Neuronal stem cell (in vitro differentiated cells): ENCODE measurements at regions not wholly inside any gene's neighbourhood (a gene's known extent, or its start where the extent isn't known, plus 50 kb on each side); places are given as distances from the start of the nearest gene placed in this dataset.

Source experiments
- DNase-seq: peaks from one replicate; pipeline ENCODE4 v3.0.0-alpha.2; 2013; ENCODE audit warnings: low spot score
- H2AFZ ChIP-seq: one replicate; pipeline ENCODE4 v1.6.1; 2013; ENCODE audit warnings: mild to moderate bottlenecking, low read length, inconsistent platforms
- H2AK5ac ChIP-seq: 2 replicates; pipeline ENCODE4 v1.6.1; 2013; ENCODE audit warnings: low read depth, mild to moderate bottlenecking, inconsistent platforms, low read length, moderate library complexity, mixed read lengths
- H2BK120ac ChIP-seq: 2 replicates; pipeline ENCODE4 v1.6.1; 2013; ENCODE audit warnings: low read depth, mild to moderate bottlenecking, inconsistent platforms, low read length, moderate library complexity, mixed read lengths
- H2BK12ac ChIP-seq: one replicate; pipeline ENCODE4 v1.6.1; 2013; ENCODE audit warnings: low read length, inconsistent platforms
- H2BK15ac ChIP-seq: 2 replicates; pipeline ENCODE4 v1.6.1; 2013; ENCODE audit warnings: mild to moderate bottlenecking, low read length, inconsistent platforms, mixed read lengths
- H2BK5ac ChIP-seq: one replicate; pipeline ENCODE4 v1.6.1; 2013; ENCODE audit warnings: inconsistent platforms, mild to moderate bottlenecking, low read length, moderate library complexity
- H3K14ac ChIP-seq: one replicate; pipeline ENCODE4 v1.6.1; 2013; ENCODE audit warnings: low read length, inconsistent platforms
- H3K18ac ChIP-seq: 2 replicates; pipeline ENCODE4 v1.6.1; 2013; ENCODE audit warnings: low read length, inconsistent platforms
- H3K23ac ChIP-seq: 2 replicates; pipeline ENCODE4 v1.6.1; 2013; ENCODE audit warnings: low read depth, mild to moderate bottlenecking, mixed read lengths, low read length, inconsistent platforms; ENCODE audit not compliant: poor library complexity
- H3K27ac ChIP-seq: replicated peaks from 3 replicates; pipeline ENCODE4 v1.5.1; 2013; ENCODE audit warnings: low read length, inconsistent platforms
- H3K27me3 ChIP-seq, 3 experiments: 2 replicates each; pipeline ENCODE4 v1.6.1; 2013; ENCODE audit warnings: low read length in 3 of 3, mild to moderate bottlenecking in 2 of 3, inconsistent platforms in 1 of 3, low read depth in 1 of 3, mixed read lengths in 1 of 3, moderate library complexity in 1 of 3; ENCODE audit not compliant: control insufficient read depth in 3 of 3, insufficient read depth in 3 of 3
- H3K36me3 ChIP-seq, 2 donors: replicated peaks in 1 of 2; 2 replicates each; pipeline ENCODE4 v1.6.1; 2013; ENCODE audit warnings: low read length in 2 of 2; ENCODE audit not compliant: control insufficient read depth in 2 of 2, insufficient read depth in 2 of 2
- H3K4ac ChIP-seq: 2 replicates; pipeline ENCODE4 v1.6.1; 2013; ENCODE audit warnings: inconsistent platforms, mild to moderate bottlenecking, low read length, moderate library complexity
- H3K4me1 ChIP-seq, 2 donors: 1 replicate in 1 of 2; 2 replicates in 1 of 2; pipeline ENCODE4 v1.6.1; 2013; ENCODE audit warnings: low read length in 2 of 2, low read depth in 1 of 2; ENCODE audit not compliant: control insufficient read depth in 2 of 2, insufficient read depth in 1 of 2
- H3K4me2 ChIP-seq: one replicate; pipeline ENCODE4 v1.6.1; 2013; ENCODE audit warnings: mild to moderate bottlenecking, low read length, inconsistent platforms; ENCODE audit not compliant: insufficient read depth, poor library complexity, severe bottlenecking
- H3K4me3 ChIP-seq, 2 donors: 2 replicates each; pipeline ENCODE4 v1.5.1; 2013; ENCODE audit warnings: low read length in 2 of 2, mild to moderate bottlenecking in 2 of 2, inconsistent platforms in 1 of 2, moderate library complexity in 1 of 2
- H3K79me1 ChIP-seq: one replicate; pipeline ENCODE4 v1.6.1; 2013; ENCODE audit warnings: low read depth, mild to moderate bottlenecking, inconsistent platforms, low read length, moderate library complexity
- H3K9ac ChIP-seq: one replicate; pipeline ENCODE4 v1.6.1; 2013; ENCODE audit warnings: mild to moderate bottlenecking, low read depth, low read length, inconsistent platforms; ENCODE audit not compliant: poor library complexity
- H3K9me3 ChIP-seq, 2 donors: replicated peaks in 1 of 2; 2 replicates each; pipeline versions ENCODE3 to v1.6.1; 2013; ENCODE audit warnings: low read length in 2 of 2, mild to moderate bottlenecking in 2 of 2, inconsistent platforms in 1 of 2, low read depth in 1 of 2, mixed read lengths in 1 of 2, moderate library complexity in 1 of 2; ENCODE audit not compliant: control insufficient read depth in 2 of 2, insufficient read depth in 1 of 2
- H4K8ac ChIP-seq: one replicate; pipeline ENCODE4 v1.6.1; 2013; ENCODE audit warnings: low read depth, mild to moderate bottlenecking, inconsistent platforms, low read length, moderate library complexity
- H4K91ac ChIP-seq: one replicate; pipeline ENCODE4 v1.6.1; 2013; ENCODE audit warnings: low read length, low read depth, mild to moderate bottlenecking, inconsistent platforms; ENCODE audit not compliant: poor library complexity
- WGBS, 2 donors: extraction: QIAGEN DNeasy Blood & Tissue Kit; methylation state at CpG; one replicate each; pipeline ENCODE4 v1.1.7; 2013; ENCODE audit warnings: missing lambda C conversion rate in 2 of 2, mixed read lengths in 1 of 2; ENCODE audit not compliant: insufficient read length in 2 of 2, insufficient replicate concordance in 1 of 2; ENCODE audit errors: extremely low coverage in 2 of 2; 5-methylcytosine and 5-hydroxymethylcytosine counted together

DNA sequence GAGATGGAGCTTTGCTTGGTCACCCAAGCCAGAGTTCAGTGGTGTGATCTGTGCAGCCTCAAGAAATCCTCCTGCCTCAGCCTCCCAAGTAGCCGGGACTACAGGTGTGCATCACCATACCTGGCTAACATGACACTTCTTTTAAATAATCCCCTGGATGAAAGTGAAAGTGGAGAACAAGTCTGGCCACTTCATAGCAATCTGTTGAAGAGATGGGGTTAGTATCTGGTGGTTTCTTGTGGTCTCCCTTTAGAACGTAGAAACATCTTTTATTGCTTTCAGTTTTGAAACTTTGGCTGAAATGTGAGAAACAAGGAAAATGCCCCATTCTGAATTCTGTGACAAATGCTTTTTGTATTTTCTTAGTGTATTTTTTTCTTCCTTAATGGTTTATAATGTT is 452.5 kb upstream of the RIOK2 start:
- no peak overlapping the region for H2BK5ac ChIP-seq
- no peak overlapping the region for H2BK12ac ChIP-seq
- H3K27ac ChIP-seq = no peak overlapping the region
- no peaks in the 10 kb centered on the region for H3K27me3 ChIP-seq
- WGBS, 2 donors = no CpG with 5 or more reads among the region's 2 CpGs
- no peak overlapping the region for H2BK15ac ChIP-seq
- no peak overlapping the region for H4K8ac ChIP-seq
- no peak overlapping the region for H3K4me2 ChIP-seq
- no peak overlapping the region for H3K4ac ChIP-seq
- H4K91ac ChIP-seq = no peak overlapping the region
- no peak overlapping the region for H3K4me3 ChIP-seq
- H3K18ac ChIP-seq = no peak overlapping the region
- H3K79me1 ChIP-seq = no peaks in the 10 kb centered on the region
- no peaks in the 10 kb centered on the region for H3K9me3 ChIP-seq
- H2AFZ ChIP-seq = no peak overlapping the region
- no peak overlapping the region for H3K14ac ChIP-seq
- no peak overlapping the region for H2AK5ac ChIP-seq
- no peak overlapping the region for H3K9ac ChIP-seq
- no peak for DNase-seq
- no peak overlapping the region for H3K23ac ChIP-seq
- no peak overlapping the region for H2BK120ac ChIP-seq
- H3K36me3 ChIP-seq = no peaks in the 10 kb centered on the region
- no peaks in the 10 kb centered on the region for H3K4me1 ChIP-seq

DNA sequence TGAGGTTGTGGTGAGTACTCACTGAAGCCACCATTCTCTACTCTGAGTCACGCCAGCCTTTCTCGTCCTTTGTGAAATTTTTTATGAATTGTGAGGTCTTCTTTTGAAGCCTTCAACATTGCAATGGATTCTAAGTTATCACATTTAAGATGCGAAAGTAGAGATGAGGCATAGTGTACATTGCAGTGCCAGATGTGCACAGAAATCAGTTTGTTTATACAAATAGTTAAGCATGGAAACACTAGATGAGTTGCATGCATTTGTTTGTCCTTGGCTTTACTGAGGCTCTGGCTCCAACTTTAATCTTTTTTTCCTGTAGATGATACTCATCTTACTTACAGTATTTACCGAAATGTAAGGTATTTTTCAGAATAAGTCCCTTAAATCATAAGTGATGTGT is 453.7 kb upstream of the RIOK2 start:
- Histone ChIP-seq H3K27me3 (no peaks in the 10 kb centered on the region), H3K9me3 (no peaks in the 10 kb centered on the region), H2AFZ (no peak overlapping the region), H4K8ac (no peak overlapping the region), H3K4me3 (no peak overlapping the region), H3K36me3 (no peaks in the 10 kb centered on the region), H3K18ac (no peak overlapping the region), H3K4ac (no peak overlapping the region), H2BK5ac (no peak overlapping the region), H3K4me1 (no peaks in the 10 kb centered on the region), H3K23ac (no peak overlapping the region), H3K14ac (no peak overlapping the region), H2AK5ac (no peak overlapping the region), H2BK12ac (no peak overlapping the region), H3K4me2 (no peak overlapping the region), H2BK120ac (no peak overlapping the region), H3K9ac (no peak overlapping the region), H3K79me1 (no peaks in the 10 kb centered on the region), H3K27ac (no peak overlapping the region), H2BK15ac (no peak overlapping the region), H4K91ac (no peak overlapping the region)
- DNase-seq = no peak
- WGBS, 2 donors = no CpG with 5 or more reads among the region's 4 CpGs

DNA sequence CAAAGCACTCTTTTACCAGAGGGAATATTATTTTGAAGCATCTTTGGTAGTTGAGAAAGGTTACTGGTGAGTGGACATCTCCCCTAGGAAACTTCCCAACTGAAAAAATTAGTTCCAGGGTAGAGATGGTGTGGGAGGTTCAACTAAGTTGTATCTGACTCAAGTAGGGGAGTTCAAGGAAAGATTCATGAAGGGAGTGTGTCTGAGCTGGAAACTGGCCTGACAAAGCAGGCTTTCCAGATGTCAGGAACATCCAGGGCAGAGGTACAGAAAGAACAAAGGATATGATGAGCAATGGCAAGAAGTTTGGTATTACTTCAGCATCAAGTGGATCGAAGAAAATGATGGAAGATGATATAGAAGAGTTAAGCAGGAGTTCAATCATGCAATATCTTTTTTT is 458.0 kb upstream of the RIOK2 start:
- Histone ChIP-seq H3K36me3 (no peaks in the 10 kb centered on the region), H4K91ac (no peak overlapping the region), H2BK15ac (no peak overlapping the region), H2AFZ (no peak overlapping the region), H3K9ac (no peak overlapping the region), H3K18ac (no peak overlapping the region), H3K23ac (no peak overlapping the region), H4K8ac (no peak overlapping the region), H3K9me3 (peaks cover 0 to 3% of the 10 kb centered on the region in 2 donors), H2BK5ac (no peak overlapping the region), H3K4me3 (no peak overlapping the region), H3K14ac (no peak overlapping the region), H3K4ac (no peak overlapping the region), H3K4me2 (no peak overlapping the region), H3K27ac (no peak overlapping the region), H2AK5ac (no peak overlapping the region), H3K27me3 (no peaks in the 10 kb centered on the region), H3K79me1 (no peaks in the 10 kb centered on the region), H3K4me1 (no peaks in the 10 kb centered on the region), H2BK120ac (no peak overlapping the region), H2BK12ac (no peak overlapping the region)
- WGBS, 2 donors = no CpG with 5 or more reads among the region's 1 CpG
- DNase-seq = no peak

DNA sequence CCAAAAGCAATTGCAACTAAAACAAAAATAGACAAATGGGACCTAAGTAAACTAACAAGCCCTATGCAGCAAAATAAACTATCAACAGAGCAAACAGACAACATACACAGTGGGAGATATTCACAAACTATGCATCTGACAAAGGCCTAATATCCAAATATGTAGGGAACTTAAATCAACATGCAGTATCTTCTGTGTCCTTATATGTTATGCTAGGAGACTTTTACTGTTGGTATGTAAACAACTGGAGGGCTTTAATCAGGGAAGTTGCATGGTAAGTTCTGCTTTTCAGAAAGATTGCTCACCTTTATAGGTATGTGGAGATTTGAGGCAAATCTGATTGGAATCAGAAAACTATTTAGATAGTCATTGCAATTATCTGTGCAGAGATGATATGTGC is 461.2 kb upstream of the RIOK2 start:
- Histone ChIP-seq H3K23ac (no peak overlapping the region), H3K27me3 (no peaks in the 10 kb centered on the region), H2AFZ (no peak overlapping the region), H3K14ac (no peak overlapping the region), H3K79me1 (no peaks in the 10 kb centered on the region), H3K9me3 (peaks cover 0 to 8% of the 10 kb centered on the region in 2 donors), H3K4ac (no peak overlapping the region), H2BK12ac (no peak overlapping the region), H3K36me3 (no peaks in the 10 kb centered on the region), H2AK5ac (no peak overlapping the region), H3K4me2 (no peak overlapping the region), H3K4me3 (no peak overlapping the region), H4K8ac (no peak overlapping the region), H3K4me1 (no peaks in the 10 kb centered on the region), H2BK5ac (no peak overlapping the region), H2BK15ac (no peak overlapping the region), H4K91ac (no peak overlapping the region), H2BK120ac (no peak overlapping the region), H3K18ac (no peak overlapping the region), H3K9ac (no peak overlapping the region), H3K27ac (no peak overlapping the region)
- DNase-seq = no peak
